ENCODE measurements at regions not wholly inside any gene's neighbourhood (a gene's known extent, or its start where the extent isn't known, plus 50 kb on each side); places are given as distances from the start of the nearest gene placed in this dataset.

DNA sequence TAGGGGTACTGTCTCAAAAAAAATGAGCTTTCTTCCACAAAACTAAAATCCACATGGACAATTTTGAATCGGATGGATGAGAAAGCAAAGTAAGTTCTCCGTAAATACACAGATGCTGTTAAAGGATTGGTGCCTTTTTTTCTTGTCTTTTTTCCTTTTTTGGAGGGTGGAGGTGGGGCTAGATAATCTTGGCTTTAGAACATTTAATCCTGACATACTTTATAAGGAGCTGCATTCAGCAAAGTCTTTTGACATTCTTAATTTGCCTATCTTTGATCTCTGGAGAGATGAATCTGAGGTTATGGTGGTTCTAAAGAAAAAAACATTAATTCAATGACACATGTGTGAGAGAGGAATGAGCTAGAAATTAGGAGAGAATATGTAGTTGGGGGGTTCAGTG lies 312.3 kb upstream of the KCNJ16 start:
- DNase-seq = no peak

GRCh38 chr17:69763503-69763902 lies 311.5 kb upstream of the KCNJ16 start:
- DNase-seq = no peak

DNA sequence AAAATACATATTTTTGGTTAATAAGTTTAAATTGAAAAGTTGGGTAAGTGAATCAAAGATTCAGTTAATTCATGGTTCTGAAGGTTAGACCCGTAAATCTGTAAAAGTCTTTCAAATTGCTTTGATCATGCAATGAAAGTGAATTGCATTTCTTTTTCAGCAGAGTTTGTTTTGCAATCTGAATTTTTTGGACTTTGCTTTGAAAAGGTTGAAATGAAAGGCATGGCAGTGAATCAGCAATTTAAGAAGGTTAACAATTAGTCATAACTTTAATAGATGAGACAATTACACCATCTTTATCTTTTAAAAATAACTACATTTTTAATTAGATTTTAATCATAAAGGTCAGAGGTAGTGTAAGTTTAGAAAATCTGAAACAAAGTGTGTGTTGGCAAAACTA lies 310.9 kb upstream of the KCNJ16 start:
- DNase-seq = no peak

DNA sequence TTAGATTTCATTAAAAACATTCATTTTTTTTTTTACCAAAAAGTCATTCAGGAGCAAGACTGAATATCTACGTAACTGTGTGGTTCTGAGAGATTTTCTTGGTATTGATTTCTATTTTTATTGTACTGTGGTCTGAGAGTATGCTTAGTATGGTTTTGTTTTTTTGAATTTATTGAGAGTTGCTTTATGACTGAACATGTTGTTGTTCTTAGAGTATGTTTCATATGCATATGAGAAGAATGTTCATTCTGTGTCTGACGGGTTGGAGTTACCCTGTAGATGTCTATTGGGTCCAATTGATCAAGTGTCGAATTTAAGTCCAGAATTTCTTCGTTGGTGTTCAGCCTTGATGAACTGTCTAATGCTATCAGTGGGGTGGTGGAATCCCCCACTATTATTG lies 306.0 kb upstream of the KCNJ16 start:
- no peak for DNase-seq

GRCh38 chr17:69773081-69773480 lies 301.9 kb upstream of the KCNJ16 start:
- DNase-seq = no peak

GRCh38 chr17:69779378-69780214 lies 295.4 kb upstream of the KCNJ16 start:
- no peak for DNase-seq

DNA sequence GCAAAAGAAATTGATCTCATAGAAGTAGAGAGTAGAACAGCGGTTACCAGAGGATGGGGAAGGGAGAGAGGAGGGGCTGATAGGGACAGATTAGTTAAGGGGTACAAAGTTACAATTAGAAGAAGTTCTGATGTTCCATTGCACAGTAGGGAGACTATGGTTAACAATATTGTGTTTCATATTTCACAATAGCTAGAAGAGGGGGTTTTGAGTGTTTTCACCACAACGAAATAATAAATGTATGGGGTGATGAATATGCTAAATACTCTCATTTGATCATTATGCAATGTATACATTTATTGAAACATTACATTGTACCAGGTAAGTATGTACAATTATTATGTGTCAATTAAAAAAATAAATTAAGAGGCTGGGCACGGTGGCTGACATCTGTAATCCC lies 291.2 kb upstream of the KCNJ16 start:
- DNase-seq = no peak

GRCh38 chr17:69788957-69789356 lies 286.1 kb upstream of the KCNJ16 start:
- DNase-seq = no peak

DNA sequence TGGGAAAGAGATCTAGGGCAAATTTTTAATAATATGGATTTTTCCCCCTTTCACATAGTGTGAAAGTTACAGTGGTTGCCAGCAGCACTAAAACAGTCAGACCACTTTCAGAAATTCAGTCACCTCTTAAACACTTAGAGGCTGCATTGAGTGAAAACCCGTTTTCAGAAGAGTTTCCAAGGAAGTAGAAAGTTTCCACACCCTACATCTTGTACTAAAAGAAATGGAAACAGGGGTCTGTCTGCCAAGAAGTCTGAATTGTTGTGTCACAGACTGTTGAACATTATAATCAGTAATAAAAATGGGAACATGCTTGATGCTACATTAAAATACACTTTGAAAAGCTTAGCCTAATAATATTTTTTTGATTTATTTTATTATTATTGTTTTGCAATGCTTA lies 278.9 kb upstream of the KCNJ16 start:
- DNase-seq = no peak

DNA sequence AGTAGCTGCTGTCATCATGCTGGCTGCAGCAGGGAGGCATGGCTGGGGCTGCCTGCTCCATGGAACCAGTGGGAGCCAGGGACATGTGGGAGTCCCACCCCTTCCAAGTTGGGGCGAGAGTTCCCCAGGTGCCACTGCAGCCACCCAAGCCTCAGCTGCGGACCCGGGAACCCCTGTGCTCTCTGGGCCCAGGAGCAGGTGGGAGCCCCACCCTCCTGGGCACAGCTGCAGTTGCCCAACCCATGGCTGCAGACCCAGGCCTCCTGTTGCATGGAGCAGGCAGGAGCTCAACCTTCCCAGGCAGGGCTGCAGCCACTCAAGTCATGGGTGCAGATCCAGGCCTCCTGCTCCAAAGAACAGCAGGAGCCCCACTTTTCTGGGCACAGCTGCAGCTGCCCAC lies 274.2 kb upstream of the KCNJ16 start:
- no peak for DNase-seq

DNA sequence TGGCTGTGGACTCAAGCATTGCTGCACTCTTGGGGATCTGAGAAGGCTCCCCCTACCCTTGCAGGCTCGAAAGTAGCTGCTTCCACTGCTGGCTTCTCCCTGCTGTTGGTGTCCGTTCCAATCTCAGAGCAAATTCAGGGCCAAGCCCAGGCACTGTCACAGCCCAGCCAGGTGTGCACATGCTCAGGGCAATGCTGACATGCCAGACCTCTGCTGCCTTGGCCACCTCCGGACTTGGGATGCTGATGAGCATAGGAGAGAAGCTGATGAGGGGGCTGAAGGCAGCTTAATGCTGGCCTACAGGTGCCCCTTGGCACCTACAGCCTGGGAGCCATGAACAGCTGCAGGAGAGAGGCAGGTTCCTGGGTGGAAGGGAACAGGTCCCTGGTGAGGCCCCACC lies 273.7 kb upstream of the KCNJ16 start:
- no peak for DNase-seq

- DNase-seq = no peak
These were observed 272.8 kb upstream of the KCNJ16 start for GRCh38 chr17:69802045-69802740.

DNA sequence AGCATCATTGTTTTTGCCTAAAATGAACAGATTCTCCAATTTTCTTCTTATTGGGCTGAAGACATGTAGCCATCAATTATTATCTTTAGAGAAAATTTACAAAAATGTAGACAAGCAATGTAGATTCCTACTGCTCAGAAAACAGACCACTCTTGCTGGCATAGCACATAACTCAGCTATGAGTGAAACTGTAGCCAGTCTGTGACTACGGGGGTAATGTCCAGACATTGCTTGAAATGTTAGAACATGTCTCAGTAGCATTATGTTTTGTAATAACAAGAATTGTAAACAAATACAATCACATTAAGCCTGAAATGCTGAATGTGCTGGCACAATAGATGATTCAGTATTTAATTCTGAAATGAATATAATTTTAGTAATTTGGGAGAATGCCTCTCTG lies 265.7 kb upstream of the KCNJ16 start:
- DNase-seq = no peak

- DNase-seq = no peak
These were observed 264.6 kb upstream of the KCNJ16 start for GRCh38 chr17:69810326-69810965.

- DNase-seq = no peak
These were observed 262.7 kb upstream of the KCNJ16 start for GRCh38 chr17:69812240-69812837.

DNA sequence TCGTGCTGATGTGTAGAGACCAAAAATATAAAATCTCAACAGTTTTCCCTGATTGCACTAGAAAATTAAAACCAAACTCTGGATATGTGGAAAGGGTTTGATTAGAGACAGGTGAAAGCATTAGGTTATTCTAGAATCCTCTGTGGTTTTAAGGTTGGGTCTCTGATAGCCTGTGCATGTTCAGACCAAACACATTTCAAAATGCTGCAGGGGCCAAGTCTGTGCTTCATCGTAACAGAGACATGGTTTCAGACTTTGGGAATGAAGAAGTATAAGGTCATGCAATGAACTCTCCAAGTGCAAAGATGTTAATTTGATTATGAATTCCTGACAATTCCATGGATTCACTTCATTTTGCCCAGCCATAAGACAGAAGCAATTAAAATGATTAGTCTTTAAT lies 261.0 kb upstream of the KCNJ16 start:
- no peak for DNase-seq

DNA sequence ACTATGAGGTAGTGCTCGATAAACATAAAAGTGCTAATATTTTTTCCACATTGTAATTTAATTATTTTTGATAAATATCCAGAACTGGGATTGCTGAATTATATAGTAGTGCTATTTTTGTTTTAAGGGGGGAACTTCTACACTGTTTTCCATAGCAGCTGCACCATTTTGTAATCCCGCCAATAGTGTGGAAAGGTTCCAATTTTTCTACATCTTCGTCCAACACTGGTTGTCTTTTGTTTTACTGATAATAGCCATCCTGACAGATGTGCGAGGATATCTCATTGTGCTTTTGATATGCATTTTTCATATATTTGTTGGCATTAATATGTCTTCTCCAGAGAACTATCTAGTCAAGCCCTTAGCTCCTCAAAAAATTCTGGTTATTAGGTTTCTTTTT lies 259.6 kb upstream of the KCNJ16 start:
- DNase-seq = peak in 1 of 58 donors; percentile 5

GRCh38 chr17:69818467-69818866 lies 256.6 kb upstream of the KCNJ16 start:
- DNase-seq = no peak

DNA sequence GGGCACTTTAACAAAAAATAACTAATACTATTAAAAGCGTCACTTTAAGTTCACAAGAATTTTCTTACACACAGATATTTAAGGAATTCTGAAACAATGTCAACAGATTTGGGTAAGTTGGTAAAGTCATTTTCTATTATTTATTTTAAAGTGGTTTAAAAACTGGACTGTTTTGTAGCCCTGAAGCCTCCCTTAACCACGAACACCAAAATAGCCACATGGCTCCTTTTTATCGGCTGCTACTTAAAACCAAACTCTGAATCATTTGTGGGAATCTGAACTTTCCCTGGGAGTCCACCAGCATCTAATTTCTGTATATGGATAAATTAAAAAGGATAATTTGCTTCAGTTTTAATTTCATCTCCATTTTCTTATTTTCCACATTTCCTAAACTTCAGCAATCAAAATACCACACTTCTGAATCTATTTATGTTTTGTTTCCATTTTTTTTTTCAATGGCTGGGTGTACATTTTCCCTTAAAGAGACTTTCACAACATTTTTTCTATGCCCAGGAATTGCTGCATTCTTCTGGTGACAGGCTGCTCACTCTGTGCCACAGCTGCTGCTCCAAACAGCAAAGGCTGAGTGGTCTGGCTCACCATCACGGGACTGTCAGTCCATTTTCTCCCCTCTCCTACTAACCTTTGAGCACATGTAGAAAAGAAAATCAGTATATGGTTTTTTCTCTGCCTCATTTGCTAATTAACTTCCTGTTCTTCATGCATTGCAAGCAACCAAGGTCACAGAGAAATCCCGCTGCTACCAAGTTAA lies 255.5 kb upstream of the KCNJ16 start:
- no peak for DNase-seq

- DNase-seq = no peak
These were observed 254.1 kb upstream of the KCNJ16 start for GRCh38 chr17:69820876-69821473.

Data from anterior cingulate cortex (tissue), 58 donors.